ENCODE measurements at regions not wholly inside any gene's neighbourhood (a gene's known extent, or its start where the extent isn't known, plus 50 kb on each side); places are given as distances from the start of the nearest gene placed in this dataset.
A peak's percentile ranks its signal among the peaks of the same experiment; 100 is the strongest.

GRCh38 chr2:48015421-48015820 is 109.1 kb upstream of the FBXO11 start:
- no peaks in the 10 kb centered on the region for H3K27me3 ChIP-seq
- H3K27ac ChIP-seq = no peak overlapping the region
- H3K36me3 ChIP-seq = no peaks in the 10 kb centered on the region
- H3K9me3 ChIP-seq (ENCODE audit: low read depth) = no peaks in the 10 kb centered on the region
- DNase-seq (ENCODE audit: low read depth in 1 of 2, low spot score in 1 of 2) = peak in 1 of 2 donors; percentile 2
- no peak overlapping the region for H3K4me3 ChIP-seq
- TF ChIP-seq, protein P1, sequence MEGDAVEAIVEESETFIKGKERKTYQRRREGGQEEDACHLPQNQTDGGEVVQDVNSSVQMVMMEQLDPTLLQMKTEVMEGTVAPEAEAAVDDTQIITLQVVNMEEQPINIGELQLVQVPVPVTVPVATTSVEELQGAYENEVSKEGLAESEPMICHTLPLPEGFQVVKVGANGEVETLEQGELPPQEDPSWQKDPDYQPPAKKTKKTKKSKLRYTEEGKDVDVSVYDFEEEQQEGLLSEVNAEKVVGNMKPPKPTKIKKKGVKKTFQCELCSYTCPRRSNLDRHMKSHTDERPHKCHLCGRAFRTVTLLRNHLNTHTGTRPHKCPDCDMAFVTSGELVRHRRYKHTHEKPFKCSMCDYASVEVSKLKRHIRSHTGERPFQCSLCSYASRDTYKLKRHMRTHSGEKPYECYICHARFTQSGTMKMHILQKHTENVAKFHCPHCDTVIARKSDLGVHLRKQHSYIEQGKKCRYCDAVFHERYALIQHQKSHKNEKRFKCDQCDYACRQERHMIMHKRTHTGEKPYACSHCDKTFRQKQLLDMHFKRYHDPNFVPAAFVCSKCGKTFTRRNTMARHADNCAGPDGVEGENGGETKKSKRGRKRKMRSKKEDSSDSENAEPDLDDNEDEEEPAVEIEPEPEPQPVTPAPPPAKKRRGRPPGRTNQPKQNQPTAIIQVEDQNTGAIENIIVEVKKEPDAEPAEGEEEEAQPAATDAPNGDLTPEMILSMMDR (IDR thresholded peaks at IDR 0.05; ENCODE audit: low read depth, low read length) = no peak
- no peaks in the 10 kb centered on the region for H3K4me1 ChIP-seq (ENCODE audit: low read depth)

GRCh38 chr2:48016225-48017019 is 110.1 kb upstream of the FBXO11 start:
- no peak for DNase-seq (ENCODE audit: low read depth in 1 of 2, low spot score in 1 of 2)
- TF ChIP-seq, protein P1 (IDR thresholded peaks at IDR 0.05; ENCODE audit: low read depth, low read length) = peak; percentile 8
- no peaks in the 10 kb centered on the region for H3K36me3 ChIP-seq
- no peaks in the 10 kb centered on the region for H3K4me1 ChIP-seq (ENCODE audit: low read depth)
- no peak overlapping the region for H3K4me3 ChIP-seq
- no peaks in the 10 kb centered on the region for H3K27me3 ChIP-seq
- H3K9me3 ChIP-seq (ENCODE audit: low read depth) = no peaks in the 10 kb centered on the region
- no peak overlapping the region for H3K27ac ChIP-seq

- DNase-seq (ENCODE audit: low read depth in 1 of 2, low spot score in 1 of 2) = no peak
- no peak overlapping the region for H3K4me3 ChIP-seq
- no peaks in the 10 kb centered on the region for H3K27me3 ChIP-seq
- H3K4me1 ChIP-seq (ENCODE audit: low read depth) = no peaks in the 10 kb centered on the region
- H3K27ac ChIP-seq = no peak overlapping the region
- H3K9me3 ChIP-seq (ENCODE audit: low read depth) = no peaks in the 10 kb centered on the region
- TF ChIP-seq, protein P1 (IDR thresholded peaks at IDR 0.05; ENCODE audit: low read depth, low read length) = no peak
- H3K36me3 ChIP-seq = no peaks in the 10 kb centered on the region
These were observed 110.8 kb upstream of the FBXO11 start for GRCh38 chr2:48017136-48017535.

DNA sequence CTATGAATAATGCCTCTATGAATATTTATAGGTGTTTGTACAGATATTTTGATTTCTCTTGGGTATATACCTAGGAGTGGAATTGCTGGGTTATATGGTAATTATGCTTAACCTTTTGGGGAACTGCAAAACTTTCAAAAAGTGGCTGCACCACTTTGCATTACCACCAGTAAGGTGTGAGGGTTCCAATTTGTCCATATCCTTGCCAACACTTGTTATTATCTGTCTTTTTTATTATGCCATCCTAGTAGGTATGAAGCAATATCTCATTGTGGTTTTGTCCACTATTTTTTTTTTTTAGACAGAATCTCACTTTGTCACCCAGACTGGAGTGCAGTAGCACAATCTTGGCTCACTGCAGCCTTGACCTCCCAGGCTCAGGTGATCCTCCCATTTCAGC is 112.2 kb upstream of the FBXO11 start:
- no peaks in the 10 kb centered on the region for H3K4me1 ChIP-seq (ENCODE audit: low read depth)
- TF ChIP-seq, protein P1 (IDR thresholded peaks at IDR 0.05; ENCODE audit: low read depth, low read length) = no peak
- H3K9me3 ChIP-seq (ENCODE audit: low read depth) = no peaks in the 10 kb centered on the region

GRCh38 chr2:48026865-48027264 is 120.6 kb upstream of the FBXO11 start:
- no peaks in the 10 kb centered on the region for H3K9me3 ChIP-seq (ENCODE audit: low read depth)
- H3K4me3 ChIP-seq = no peak overlapping the region
- no peaks in the 10 kb centered on the region for H3K36me3 ChIP-seq
- H3K27me3 ChIP-seq = no peaks in the 10 kb centered on the region
- no peak overlapping the region for H3K27ac ChIP-seq
- TF ChIP-seq, protein P1 (IDR thresholded peaks at IDR 0.05; ENCODE audit: low read depth, low read length) = no peak
- peaks cover 3% of the 10 kb centered on the region for H3K4me1 ChIP-seq (ENCODE audit: low read depth)
- peak in 1 of 2 donors; percentile 64 for DNase-seq (ENCODE audit: low read depth in 1 of 2, low spot score in 1 of 2)

More for the DNA sequence above, 112.2 kb upstream of the FBXO11 start:
- H3K4me3 ChIP-seq = no peak overlapping the region
- no peaks in the 10 kb centered on the region for H3K27me3 ChIP-seq
- no peaks in the 10 kb centered on the region for H3K36me3 ChIP-seq
- H3K27ac ChIP-seq = no peak overlapping the region
- no peak for DNase-seq (ENCODE audit: low read depth in 1 of 2, low spot score in 1 of 2)

Measured in cardiac muscle cell (in vitro differentiated cells and primary cell).